ENCODE measurements at regions not wholly inside any gene's neighbourhood (a gene's known extent, or its start where the extent isn't known, plus 50 kb on each side); places are given as distances from the start of the nearest gene placed in this dataset.
"Not testable (repeated sequence)": the region's sequence is repeated elsewhere in the genome, so short reads cannot be mapped to it uniquely, and the experiment has no call there.

- in situ Hi-C loops (cut with HindIII; ENCODE audit: low pct_unique_long_range_greater_than_20kb, low sequenced_read_pairs); DNase-seq (ENCODE audit: low read depth in 1 of 2, low spot score in 1 of 2): not testable (repeated sequence)
Measured at GRCh38 chr16:29219562-29219961, 186.9 kb downstream of the NPIPB11 start.

DNA sequence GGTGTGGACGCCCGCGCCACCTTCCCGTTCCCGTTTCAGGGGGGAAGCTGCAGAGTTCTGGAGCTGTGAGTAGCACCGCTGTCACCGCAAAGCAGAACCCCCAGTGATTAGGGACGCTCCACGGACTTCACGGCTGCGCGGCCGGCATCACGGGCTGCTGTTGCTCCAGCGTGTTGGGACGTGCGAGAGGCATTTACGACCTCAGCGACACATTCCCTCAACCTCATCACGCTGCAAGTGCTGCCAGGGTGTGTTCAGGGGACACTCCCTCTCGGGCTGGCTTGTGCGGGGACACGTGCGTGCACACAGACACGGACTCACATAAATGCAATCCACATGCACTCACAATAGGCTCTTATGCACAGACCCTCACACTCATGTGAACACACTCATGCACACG lies 187.9 kb downstream of the NPIPB11 start:
- DNase-seq (ENCODE audit: low read depth in 1 of 2, low spot score in 1 of 2); in situ Hi-C loops (cut with HindIII; ENCODE audit: low pct_unique_long_range_greater_than_20kb, low sequenced_read_pairs): not testable (repeated sequence)

DNA sequence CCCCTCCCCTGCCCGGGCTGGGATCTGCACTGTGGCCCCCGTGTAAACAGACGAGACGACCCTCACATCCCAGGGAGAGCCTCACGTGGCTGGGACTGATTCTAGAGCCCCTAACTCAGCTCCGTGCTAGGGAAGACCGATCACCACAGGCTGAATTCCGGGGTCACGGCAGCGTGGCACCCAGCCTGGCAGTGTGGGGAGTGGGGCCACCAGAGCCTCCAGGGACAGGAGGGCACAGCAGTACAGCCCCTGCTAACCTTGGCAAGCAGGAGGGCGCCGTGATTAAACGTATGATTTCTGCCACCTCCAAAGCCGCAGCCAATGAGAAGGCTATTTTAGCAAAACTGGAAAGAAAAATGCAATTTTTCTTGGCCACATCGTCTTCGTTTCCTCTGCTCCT lies 188.3 kb downstream of the NPIPB11 start:
- DNase-seq (ENCODE audit: low read depth in 1 of 2, low spot score in 1 of 2); in situ Hi-C loops (cut with HindIII; ENCODE audit: low pct_unique_long_range_greater_than_20kb, low sequenced_read_pairs): not testable (repeated sequence)

GRCh38 chr16:29217752-29218126 lies 188.8 kb downstream of the NPIPB11 start:
- DNase-seq (ENCODE audit: low read depth in 1 of 2, low spot score in 1 of 2); in situ Hi-C loops (cut with HindIII; ENCODE audit: low pct_unique_long_range_greater_than_20kb, low sequenced_read_pairs): not testable (repeated sequence)

DNA sequence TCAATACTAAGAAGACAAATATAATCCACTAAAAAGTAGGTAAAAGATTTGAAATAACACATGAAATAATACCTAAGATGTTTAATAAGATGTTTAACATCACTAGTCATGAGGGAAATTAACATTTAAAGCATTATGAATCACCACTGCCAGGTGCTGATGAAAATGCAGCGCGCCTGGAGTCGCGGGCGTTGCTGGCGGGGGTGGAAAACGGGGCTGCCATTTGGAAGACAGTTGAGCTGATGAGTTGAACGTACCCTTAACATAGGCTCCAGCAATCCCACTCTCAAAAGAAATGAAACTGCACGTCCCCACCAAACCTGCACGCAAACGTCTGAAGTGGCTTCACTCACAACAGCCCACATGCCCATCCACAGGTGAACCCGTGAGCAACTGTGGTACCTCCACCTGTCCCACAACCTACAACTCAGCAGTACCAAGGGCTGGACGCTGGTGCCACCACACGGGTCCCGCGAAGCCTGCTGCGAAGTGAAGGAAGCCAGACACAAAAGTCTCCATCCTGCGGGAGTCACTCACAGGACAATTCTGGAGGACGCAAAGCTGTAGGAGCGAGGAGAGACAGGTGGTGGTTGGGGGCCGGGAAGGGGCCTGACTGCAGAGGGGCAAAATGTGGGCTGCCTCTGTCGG lies 189.3 kb downstream of the NPIPB11 start:
- in situ Hi-C loops (cut with HindIII; ENCODE audit: low pct_unique_long_range_greater_than_20kb, low sequenced_read_pairs); DNase-seq (ENCODE audit: low read depth in 1 of 2, low spot score in 1 of 2): not testable (repeated sequence)

DNA sequence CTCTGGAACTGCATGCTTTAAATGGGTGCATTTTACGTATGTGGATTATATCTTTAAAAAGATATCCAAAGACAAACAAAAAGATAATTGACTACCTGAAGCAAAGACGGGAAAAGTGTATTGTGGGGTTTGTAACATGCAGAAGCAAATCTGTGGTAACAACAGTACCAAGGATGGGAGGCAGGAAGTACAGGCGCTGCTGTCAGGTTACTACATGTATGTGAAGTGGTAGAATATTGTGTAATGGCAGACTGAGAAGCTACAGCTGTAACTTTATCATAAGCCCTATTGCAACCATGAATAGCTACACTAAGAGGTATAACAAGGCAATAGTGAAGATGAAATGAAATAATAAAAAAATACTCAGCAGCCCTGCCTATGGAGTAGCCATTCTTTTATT lies 192.7 kb downstream of the NPIPB11 start:
- DNase-seq (ENCODE audit: low read depth in 1 of 2, low spot score in 1 of 2); in situ Hi-C loops (cut with HindIII; ENCODE audit: low pct_unique_long_range_greater_than_20kb, low sequenced_read_pairs): not testable (repeated sequence)

DNA sequence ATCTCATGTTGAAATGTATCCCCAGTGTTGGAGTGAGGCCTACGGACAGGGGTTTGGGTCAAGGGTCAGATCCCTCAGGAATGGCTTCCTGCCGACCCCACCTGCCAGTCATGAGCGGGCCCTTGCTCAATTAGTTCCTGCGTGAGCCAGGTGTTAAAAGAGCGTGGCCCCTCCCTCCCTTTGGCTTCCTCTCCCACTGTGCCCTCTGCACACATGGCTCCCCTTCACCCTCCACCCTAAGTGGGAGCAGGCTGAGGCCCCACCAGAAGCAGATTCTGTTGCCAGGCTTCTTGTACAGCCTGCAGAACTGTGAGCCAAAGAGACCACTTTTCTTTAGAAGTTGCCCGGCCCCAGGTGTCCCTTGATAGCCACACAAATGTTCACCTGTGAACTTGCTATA lies 193.3 kb downstream of the NPIPB11 start:
- in situ Hi-C loops (cut with HindIII; ENCODE audit: low pct_unique_long_range_greater_than_20kb, low sequenced_read_pairs); DNase-seq (ENCODE audit: low read depth in 1 of 2, low spot score in 1 of 2): not testable (repeated sequence)

DNA sequence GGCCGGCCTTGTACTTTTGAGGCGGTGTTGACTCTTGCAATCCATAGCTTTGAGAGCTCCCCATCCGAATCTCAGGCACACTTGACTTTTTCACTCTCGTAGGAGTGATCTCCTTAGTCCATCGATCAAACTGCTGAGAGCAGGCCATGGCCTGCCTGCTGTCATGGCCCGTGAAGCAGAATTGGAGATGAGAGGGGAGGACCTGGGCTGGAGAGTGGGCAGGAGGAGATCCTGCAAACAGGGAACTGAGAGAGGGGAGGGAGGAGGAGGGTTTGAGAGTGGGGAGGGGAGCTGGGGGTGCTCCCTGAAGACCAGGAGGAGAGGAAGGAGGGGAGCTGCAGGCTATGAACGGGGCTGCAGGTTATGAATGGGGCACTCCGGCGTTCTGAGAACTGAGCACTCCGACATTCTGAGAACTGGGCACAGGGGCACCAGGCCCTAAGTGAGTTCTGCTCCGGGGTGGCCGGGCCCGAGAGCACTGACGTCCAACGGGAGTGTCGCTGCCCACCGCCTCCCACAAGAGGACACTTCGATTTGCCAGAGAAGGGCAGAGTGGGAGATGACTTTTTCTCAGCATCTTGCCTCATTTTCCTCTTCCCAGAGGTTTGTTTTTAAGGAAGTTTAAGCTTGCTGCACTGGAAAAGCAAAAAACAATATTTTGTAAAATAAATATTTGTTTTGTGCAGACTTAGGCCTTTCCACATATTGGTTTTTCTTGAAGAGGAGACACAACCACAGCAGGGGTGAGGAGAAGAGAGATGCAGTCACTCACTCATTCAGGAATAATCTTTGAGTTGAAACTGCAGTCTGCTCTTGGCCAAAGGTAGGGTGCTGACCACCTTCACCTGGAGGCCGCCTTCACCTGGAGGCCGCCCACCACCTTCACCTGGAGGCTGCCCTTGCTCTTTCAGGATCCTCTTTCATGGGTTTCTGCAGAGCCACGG lies 194.2 kb downstream of the NPIPB11 start:
- DNase-seq (ENCODE audit: low read depth in 1 of 2, low spot score in 1 of 2); in situ Hi-C loops (cut with HindIII; ENCODE audit: low pct_unique_long_range_greater_than_20kb, low sequenced_read_pairs): not testable (repeated sequence)

DNA sequence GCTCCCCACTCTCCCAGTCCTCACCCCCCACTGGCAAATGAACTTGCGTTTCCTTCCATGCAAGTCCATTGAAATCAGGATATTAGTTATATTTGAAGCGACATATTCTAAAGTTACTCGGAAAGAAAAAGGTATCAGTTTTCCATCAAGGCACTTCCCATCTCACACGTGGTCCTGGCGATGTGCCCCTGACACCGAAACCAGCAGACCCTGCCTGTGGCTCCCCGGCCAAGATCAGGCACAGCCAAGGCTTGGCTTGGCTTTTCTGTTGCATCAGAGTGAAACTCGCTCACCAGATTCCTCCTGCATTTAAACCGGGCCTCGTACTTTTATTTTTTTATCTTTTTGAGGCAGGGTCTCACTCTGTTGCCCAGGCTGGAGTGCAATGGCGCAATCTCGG lies 195.1 kb downstream of the NPIPB11 start:
- in situ Hi-C loops (cut with HindIII; ENCODE audit: low pct_unique_long_range_greater_than_20kb, low sequenced_read_pairs); DNase-seq (ENCODE audit: low read depth in 1 of 2, low spot score in 1 of 2): not testable (repeated sequence)

DNA sequence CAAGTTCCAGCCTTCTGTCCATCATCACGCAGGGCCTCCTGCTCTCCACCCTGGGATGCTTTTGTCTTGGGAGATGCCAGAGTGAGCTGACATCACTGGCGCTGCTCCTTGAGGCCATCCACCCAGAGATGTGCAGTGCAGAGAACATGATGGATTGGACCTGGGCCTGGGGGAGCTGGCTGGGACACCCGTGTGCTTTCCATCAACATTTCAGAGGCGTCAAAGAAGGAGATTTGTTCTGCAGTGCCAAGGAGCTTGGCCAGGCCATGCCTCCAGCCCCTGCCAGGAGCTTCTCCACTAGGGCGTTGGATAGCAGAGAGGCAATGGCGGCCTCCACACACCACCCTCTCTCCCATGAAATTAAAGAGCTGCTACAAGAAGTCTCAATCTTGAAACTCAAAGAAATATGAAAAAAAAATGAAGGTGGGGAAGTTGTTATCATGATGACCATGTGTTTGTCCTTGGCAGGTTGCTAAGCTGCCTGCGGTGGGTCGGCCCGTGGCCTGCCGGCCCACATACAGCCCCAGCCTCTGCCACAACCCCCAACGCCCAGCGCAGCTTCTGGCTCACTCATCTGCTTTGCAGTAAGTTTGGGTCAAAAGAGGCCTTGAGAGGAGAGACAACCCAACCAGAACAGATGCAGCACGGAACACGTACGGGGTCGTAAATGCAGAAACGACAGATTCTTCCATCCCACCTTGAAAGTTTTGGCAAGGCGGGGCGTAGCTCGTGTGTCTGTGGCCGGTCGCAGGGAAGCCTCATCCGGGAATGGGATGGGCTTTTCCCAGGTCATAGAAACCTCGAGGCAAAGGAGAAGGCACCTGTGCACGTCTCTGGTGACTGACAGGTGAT lies 196.0 kb downstream of the NPIPB11 start:
- DNase-seq (ENCODE audit: low read depth in 1 of 2, low spot score in 1 of 2); in situ Hi-C loops (cut with HindIII; ENCODE audit: low pct_unique_long_range_greater_than_20kb, low sequenced_read_pairs): not testable (repeated sequence)

GRCh38 chr16:29206120-29206519 lies 200.4 kb downstream of the NPIPB11 start:
- in situ Hi-C loops (cut with HindIII; ENCODE audit: low pct_unique_long_range_greater_than_20kb, low sequenced_read_pairs); DNase-seq (ENCODE audit: low read depth in 1 of 2, low spot score in 1 of 2): not testable (repeated sequence)

- DNase-seq (ENCODE audit: low read depth in 1 of 2, low spot score in 1 of 2); in situ Hi-C loops (cut with HindIII; ENCODE audit: low pct_unique_long_range_greater_than_20kb, low sequenced_read_pairs): not testable (repeated sequence)
Measured at GRCh38 chr16:29205151-29205550, 201.4 kb downstream of the NPIPB11 start.

- DNase-seq (ENCODE audit: low read depth in 1 of 2, low spot score in 1 of 2), result no peak
- in situ Hi-C loops (cut with HindIII; ENCODE audit: low pct_unique_long_range_greater_than_20kb, low sequenced_read_pairs), result no loop called here
- TF ChIP-seq JUND (IDR thresholded peaks at IDR 0.05; ENCODE audit: low read depth), result no peak
Measured at GRCh38 chr16:29204806-29205135, 201.7 kb downstream of the NPIPB11 start.

GRCh38 chr16:29203933-29204805 lies 202.3 kb downstream of the NPIPB11 start:
- DNase-seq (ENCODE audit: low read depth in 1 of 2, low spot score in 1 of 2); in situ Hi-C loops (cut with HindIII; ENCODE audit: low pct_unique_long_range_greater_than_20kb, low sequenced_read_pairs): not testable (repeated sequence)

DNA sequence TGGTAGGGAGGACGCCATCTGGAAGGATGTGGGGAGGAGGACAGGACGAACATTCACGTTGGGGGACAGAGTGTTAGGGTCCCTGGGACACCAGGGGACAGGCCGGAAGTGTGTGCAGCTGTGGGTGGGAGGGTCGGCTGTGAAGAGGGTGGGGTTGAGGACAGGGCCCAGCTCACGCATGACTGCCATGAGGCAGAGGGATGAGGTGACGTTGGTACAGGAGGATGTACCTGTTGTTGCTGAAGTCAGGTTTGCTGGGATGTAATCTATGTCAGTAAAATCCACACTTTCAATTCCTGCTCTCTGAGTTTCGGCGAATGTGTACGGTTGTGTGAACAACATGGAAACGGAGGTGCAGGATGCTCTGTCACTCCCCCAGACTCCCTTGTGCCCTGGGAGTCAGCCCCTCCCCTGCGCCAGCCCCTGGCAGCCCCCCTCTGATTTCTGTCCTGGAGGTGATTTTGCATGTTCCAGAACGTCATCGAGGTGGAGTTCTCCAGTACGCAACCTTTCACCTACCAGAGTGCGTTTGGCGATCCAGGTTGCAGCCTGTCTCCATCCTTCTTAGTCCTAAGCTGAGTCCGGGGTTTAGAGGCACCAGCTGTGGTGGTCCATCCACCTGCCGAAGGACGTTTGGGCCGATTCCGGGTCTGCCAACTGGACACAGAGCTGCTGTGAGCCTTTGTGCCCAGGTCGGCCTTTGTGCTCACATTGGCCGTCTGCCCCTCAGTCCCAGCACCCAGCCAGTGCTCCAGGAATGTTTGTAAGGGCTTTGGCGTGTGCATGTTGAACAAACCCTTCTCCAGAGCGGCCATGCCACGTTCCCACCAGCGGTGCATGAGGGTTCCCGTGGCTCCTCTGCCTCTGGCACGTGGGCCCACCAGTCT lies 203.2 kb downstream of the NPIPB11 start:
- DNase-seq (ENCODE audit: low read depth in 1 of 2, low spot score in 1 of 2); in situ Hi-C loops (cut with HindIII; ENCODE audit: low pct_unique_long_range_greater_than_20kb, low sequenced_read_pairs): not testable (repeated sequence)

DNA sequence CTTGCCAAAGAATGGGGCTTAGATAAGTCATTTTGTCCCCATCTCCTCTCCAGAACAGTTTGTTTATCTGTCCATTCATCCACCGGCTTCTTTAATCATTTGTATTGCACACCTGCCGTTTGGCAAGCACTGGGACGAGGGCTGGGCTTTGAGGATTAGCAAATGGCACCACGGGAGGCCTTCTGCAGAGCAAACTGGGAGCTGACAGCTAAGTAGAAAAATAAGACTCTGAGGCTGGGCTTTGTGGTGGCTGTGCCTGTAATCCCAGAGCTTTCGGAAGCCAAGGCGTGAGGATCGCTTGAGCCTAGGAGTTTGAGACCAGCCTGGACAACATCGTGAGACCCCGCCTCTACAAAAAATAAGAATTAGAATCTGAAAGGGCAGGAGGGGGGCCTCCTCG lies 203.9 kb downstream of the NPIPB11 start:
- in situ Hi-C loops (cut with HindIII; ENCODE audit: low pct_unique_long_range_greater_than_20kb, low sequenced_read_pairs); DNase-seq (ENCODE audit: low read depth in 1 of 2, low spot score in 1 of 2): not testable (repeated sequence)

Measured in T47D (cell line).